Hepatic stellate cell (primary cell): ENCODE measurements at regions not wholly inside any gene's neighbourhood (a gene's known extent, or its start where the extent isn't known, plus 50 kb on each side); places are given as distances from the start of the nearest gene placed in this dataset.
A peak's percentile ranks its signal among the peaks of the same experiment; 100 is the strongest.

ENCODE experiments used
- DNase-seq: peaks from one replicate; pipeline ENCODE4 v3.0.0; 2011; ENCODE audit warnings: low spot score

DNA sequence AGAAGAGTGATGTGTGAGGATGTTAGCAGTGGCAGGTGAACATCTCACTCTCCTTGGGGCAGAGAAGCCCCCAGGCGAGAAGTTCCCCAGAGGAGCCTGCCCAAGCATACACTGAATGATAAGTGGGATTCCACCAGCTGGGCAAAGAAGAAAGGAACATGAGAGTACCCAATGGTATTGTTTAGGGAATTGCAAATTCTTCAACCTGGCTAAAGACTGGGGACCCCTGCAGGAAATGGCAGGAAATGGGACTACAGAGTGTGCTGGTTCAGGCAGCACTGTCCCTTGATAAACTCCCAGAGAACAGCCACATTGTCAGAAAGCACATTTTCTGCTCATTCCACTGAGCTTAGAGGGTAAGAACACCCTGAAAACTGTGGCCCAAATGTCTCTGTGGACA is 121.3 kb downstream of the RPS29 start:
- DNase-seq: no peak

DNA sequence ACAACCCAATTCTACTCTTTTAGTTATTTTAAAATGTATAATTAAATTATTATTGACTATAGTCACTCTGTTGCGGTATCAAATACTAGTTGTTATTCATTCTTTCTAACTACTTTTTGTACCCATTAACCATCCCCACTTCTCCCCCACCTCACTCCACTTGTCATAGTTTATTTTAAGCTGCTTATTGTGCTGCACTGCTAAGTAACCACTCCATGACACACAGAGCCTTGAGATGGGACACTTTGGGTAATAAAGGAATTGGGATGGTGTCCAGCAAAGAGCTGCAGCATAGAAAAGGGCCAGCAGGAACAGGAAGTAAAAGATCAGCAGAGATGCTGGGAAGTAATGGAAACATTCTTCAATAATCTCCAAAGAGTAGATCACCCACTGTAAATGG is 123.0 kb downstream of the RPS29 start:
- DNase-seq: no peak

DNA sequence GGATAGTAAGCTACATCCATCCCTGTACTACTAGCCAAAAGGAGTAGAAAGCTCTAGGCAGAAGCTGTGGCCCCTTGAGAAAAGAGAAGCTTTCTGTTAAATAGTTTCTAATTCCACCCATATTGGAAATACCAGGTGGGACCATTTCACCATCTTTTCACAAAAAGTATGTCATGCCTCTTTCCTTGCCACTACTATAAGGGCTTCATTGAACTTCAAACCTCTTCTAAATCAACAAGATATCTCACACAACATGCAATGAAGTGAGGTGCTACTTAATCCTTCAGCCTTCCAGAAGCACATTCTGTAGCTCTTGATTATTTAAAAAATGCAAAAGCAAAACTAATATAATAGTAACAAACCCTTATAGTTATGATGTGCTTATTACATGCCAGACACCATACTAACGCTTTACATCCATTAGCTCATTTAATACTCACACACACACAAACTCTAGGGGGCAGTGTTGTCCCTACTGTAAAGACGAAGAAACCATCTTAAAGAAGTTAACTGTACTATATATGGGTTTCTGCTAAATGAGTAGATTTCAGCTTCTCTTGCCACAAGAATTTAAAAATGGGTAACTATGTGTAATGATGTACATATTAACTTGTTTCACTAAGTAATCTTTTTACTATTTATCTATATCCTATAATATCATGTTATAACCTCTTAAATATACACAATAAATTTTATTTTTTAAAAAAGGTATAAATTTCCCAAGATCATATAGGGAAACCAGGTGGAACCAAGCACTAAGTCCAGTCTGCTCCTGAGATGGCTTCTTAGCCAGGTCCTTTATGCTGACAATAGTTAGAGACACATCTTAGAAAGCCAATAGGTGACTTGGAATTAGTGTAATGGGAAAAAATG is 124.4 kb downstream of the RPS29 start:
- DNase-seq: peak; percentile 15

DNA sequence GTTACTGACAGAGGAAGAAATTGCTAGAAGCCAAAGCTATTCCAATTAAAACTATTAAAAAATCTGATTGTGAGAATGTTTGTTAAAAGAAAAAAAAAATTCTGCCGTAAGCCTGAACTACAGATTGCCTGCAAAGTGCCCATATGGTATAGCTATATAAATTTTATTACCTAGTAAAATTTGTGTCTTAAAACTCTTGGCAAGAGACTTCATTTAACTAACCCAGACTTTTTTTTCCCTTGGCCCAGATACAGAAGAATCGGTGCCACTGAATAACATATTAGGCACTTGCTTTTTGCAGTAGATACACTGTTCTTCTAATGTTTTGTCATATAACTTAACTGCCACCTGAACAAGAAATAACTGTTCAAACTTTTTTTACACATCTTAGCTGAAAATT is 125.5 kb downstream of the RPS29 start:
- DNase-seq: no peak

DNA sequence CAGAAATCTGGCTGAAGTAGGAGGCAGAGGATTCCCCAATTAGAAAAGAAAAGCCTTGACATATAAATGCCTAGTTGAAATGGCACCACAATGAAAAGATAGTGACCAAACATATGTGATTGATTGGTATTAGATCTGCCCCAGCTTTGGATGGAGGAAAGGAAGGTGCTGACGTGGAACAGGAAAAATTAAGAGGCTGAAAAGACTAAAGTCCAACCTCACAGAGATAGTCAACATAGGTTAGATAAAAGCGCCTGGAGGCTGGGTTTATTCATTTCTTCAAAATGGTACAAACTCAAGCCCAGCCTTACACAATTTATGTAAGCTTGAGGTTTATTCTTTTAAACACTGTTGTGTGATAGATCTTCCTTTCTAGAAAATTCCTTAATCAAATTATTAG is 129.6 kb downstream of the RPS29 start:
- no peak for DNase-seq

DNA sequence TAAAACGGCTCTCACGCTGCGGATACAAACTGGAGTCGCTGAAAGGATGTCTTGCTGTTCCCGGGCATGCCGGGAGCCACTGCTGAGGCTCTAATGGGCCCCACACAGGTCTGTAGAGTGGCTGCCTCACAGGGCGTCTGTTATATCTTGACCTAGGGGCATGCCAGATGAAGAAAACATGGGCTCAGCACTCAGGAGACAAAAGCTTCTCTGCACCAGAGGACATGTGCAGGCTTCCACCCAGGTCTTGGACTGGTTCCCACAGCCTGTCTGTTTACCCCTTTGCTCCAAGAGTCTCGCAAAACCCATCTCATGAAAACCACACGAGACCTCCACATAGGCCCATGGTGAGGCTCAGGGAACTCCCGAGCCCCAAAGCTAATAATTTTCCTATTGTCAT is 134.2 kb downstream of the RPS29 start:
- DNase-seq: no peak

DNA sequence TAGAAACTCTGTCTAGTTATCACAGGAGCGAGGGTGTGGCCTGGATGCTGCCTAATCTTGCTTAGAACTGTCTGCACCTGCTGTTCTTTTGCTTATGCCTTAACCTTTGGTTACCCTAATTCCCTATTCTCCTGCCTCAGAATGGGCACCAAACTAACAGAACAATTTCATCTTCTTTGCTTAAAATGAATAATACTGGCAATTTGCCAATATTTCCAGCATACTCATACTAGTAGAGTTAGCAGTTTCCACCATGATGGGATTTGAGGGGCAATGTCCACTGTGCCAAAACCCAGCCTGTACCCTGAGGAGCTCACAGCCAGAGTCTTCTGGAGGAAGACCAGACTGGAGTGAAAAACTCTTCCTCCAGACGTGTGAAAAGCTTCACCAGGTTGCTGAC is 136.4 kb downstream of the RPS29 start:
- DNase-seq: no peak

DNA sequence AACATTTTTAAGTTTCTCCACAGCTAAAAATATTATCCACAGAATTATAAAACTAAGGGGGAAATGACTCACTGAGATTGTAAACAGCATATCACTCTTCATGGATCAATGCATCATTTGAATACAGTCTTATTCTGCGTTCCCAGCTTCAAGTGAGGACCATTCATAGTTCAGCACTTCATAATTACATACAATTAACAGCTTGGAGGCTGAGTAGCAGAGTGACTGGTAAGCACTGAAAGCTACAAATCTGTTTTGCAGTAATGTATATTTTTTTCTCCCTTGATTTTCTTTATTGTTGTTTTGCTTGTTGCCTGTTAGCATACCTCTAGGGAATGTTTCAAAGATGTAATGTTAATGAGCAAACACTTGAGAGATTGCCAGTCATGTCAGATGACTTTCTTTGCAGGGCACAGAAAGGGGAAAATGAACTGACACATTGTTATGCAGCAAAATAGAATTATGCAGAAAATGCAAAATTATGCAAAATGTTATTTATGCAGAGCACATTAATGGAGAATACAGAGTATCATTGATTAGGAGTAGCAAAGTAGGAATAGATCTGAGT is 138.6 kb downstream of the RPS29 start:
- DNase-seq: no peak

DNA sequence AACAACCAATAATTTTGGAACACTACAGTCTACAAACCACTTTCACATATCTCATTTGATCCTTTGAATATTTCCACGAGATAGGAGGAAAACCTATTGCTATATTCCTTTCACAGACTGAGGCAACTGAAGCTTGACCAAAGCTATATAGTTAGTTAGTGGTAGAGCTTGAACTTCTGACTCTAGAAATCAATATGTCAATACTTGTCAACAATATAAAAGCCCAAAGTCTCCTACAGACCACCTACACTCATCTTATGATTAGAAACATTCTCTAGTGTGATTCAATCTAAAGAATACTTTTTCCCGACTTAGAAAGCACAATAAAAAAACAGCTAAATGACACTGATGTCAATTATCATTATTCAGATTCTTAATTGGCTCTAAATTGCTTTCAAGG is 139.4 kb downstream of the RPS29 start:
- no peak for DNase-seq

DNA sequence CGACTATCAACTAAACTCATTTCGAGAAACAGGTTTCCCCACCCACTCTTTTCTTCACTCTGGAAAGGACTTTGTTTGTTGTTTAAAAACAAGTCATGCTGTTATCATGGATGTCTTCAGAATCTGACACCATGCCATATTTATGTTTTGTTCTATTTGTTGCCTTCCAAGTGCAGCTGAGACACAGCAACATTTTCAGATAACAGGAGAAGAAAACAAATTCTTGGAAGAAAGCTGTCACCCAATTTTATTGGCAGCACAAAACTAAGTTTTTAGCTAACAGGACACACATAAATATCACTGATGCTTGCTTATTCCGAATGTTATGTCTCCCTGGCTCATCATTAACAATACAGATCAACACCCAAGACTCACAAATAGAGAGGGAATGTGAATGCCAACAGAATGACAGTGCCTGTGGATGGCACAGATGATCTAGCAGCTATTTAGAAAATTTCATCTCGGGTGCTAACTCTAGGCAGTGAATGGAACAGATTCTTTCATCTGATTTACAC is 147.9 kb downstream of the RPS29 start:
- no peak for DNase-seq

DNA sequence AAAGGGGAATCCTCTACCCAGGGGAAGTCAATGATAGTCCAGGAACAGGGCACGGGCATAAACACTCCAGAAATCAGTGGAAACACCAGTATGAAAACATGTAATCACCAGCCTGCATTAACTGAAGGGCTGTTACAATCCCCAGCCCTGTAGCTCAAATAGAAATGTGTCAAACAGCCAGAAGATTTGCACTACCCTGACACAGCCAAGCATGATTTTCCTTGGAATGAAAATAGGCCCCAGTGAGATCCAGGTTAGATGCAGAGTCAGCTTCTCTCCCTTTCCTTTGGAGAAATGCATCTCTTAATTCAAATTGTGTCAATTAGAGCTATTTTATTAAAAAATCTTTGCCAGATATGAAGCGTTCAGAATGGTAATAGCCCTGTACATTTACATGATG is 158.1 kb downstream of the RPS29 start:
- no peak for DNase-seq

DNA sequence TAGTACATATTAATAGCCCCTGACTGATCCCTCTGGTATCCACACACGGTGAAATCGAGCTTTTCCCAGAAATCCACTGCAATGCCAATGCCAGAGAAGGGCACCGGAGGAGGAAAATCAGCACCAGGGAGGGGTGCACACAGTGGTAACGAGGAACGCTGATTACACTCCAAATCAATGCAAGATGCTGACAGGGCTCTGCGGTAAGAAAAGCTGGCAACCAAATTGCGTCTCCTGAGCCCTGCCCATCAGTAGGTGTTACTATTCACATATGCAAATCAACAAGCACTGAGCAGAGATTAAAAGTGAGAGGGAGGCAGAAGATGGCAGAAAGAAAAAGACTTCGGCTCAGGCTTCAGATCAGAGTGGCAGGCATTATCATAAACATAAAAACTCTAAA is 159.1 kb downstream of the RPS29 start:
- no peak for DNase-seq

DNA sequence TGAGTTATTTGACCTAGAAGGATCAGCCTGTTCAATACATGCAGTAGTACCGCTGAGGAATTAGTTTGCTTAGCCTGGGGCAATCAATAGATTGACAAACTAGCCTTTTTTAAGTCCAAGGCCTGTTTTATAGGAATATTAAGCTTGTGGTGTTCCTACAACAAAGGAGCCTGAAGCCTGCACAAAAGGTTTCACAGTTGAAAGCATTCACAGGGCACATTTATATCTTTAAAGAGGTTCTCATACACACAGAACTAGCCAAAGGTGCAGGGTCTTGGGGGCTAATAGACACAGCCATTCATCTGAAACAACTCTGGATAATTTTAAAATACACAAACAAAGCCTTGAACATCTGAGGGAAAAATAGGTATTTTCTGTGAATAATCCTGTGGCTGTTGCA is 160.3 kb downstream of the RPS29 start:
- no peak for DNase-seq

DNA sequence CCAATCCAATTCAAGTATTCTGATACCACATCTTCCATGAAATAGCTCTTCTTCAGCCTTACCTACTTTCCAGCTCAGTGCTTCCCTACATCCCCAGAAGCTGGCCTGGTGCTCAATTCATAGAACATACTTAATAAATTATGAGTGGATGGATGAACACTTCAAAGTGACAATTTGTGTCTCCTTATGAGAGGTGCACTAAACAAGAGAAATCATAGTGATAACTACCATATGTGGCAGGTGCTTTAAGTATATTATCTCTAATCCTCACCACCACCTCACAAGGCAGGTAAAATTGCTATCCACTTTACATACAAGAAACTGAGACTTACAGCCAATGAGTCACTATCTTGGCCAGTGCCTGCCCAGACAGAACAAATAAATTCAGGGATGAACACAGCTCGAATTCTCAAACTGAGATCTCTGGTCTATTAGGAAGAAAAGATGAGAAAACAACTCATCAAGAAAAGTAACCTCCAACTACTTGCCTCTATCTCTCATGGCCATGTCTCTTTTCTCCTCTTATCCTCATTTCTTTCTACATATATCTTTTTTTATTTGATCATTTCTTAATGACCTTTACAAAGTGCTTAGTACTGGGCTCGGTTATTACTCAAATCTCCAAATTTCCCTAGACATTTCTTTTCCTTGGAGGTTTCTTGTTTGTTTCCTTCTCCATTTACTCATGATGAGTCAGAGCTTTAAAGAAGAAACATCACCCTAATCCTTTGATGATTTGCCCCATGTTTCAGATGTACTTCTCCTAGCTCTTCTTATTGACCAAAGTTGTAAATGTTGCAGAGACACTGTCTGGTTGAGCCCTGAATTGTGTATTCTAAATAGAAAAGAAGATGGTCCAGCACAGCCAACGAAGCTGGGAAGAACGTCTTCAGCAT is 161.5 kb downstream of the RPS29 start:
- DNase-seq: no peak

DNA sequence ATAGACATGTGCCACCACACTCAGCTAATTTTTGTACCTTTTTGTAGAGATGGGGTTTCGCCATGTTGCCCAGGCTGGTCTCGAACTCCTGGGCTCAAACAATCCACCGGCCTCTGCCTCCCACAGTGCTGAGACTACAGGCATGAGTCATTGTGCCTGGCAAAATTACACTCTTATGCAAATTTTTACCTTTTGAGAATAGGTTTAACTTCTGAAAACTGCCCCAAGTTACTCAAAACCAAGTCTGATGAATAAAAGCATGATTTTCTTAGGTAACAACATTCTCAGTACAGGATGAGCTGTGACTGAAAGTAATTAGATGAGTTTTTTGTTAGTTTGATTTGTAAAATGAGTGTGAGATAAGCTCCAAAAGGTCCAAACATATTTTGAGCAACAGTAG is 166.0 kb downstream of the RPS29 start:
- no peak for DNase-seq

DNA sequence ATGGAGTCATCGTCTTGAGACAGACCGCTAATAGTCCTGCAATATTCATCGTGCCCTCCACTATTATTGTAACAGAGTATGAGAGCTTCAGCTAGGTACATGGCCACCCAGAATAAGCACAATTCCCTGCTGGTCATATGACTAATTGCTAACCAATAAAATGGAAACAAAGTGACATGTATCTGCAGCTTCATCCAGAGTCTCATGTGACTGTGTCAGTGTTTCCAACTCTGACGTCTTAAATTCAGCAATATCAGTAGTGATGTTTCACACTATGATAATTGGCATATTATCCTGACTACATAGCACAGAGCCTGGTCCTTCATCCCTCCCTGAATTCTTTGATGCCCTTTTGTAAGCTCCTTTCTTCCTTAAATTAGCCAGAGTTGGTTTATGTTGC is 167.4 kb downstream of the RPS29 start:
- DNase-seq: no peak

DNA sequence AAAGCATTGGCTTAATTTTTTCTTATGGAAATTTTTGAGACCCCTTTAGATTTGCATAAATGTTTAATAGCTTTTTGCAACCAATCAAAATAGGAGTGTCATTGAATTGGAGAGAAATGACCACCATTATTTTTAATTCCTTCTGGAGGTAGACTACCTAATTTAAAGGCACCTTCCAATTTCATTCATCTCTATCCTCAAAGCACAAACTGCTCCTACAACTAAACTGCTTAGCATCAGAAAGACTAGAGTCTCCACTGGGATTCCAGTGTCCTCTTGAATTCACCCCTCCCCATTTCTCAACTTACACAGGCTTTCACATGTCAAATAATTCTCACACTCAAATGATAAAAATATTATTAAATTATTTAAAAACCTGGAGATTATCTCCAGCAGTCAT is 168.4 kb downstream of the RPS29 start:
- DNase-seq: no peak

DNA sequence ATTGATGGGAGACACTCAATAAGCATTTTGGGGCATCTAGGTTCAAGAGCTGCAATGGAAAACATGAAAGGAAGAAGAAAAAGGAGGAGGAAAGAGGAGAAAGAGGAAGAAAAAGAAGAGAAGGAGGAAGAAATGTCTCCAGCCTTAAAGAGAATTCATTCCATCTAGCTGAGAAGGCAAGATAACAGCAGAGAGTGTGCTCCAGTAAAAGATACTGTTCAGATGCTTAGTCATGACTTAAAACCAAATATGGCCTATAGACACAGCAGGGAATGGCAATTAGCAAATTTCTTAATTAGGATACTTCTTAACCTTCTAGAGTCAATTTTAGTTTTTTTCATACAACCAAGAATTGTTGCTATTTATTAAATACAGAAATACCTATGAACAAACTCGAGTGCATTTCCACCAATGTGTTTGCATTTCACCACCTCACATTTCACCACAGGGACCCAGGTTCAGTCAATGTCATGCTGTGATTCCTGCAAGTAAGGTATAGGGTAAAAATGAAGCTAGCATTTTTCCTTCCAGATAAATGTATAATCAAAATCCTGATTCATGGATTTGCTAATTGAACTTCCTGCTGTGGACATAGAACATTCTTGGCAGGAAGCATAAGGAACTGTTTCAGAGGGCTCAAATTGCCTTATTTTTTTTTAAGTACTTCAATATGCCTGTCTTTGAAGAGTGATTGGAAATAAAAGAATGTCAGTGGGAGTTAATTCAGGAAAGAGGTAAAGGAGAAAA is 177.8 kb downstream of the RPS29 start:
- DNase-seq: no peak

DNA sequence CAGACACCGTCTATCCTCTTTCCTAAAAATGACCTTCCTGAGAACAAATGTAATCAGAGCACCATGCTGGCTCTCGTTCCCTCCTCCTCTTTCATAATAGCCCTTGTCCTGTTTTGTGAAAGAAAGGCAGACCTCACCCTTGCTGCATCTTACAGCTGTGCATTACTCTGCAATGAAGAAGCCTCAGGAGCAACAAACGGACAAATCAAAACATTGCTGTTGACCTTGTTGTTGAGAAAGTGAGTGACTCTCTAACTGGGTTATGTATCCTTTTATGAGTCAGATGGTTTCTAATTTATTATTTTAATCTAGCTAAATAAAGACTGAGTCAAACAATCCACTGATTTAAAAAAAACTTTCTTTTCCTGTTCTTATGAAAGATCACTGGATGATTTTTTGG is 180.9 kb downstream of the RPS29 start:
- DNase-seq: peak; percentile 47

DNA sequence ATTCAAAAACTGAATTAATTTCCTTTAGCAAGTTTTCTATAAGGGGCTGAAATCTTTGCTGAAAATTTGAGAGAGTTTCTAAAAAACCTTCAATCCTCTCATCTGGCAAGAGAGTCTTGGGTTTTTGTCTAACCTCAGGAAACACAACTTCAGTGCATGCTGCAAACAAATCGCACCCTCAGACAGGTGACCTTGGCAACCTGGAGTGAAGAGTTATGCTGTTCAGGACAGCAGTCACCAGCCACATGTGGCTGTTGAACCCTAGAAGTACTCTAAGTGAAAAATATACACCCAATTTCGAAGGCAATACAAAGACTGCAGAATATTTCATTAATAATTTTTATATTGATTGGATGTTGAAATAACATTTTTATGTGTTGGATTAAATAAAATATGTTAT is 184.8 kb downstream of the RPS29 start:
- no peak for DNase-seq

DNA sequence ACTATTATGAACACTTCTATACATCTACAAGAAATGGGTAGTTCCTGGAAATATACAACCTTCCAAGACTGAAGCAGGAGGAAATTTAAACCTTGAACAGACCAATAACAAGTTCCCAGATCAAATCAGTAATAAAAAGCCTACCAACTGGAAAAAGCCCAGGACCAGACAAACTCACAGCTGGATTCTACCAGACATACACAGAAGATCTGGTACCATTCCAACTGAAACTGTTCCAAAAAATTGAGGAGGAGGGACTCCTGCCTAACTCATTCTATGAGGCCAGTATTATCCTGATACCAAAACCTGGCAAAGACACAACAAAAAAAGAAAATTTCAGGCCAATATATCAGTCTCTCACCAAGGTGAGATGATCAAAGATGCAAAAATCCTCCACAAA is 189.4 kb downstream of the RPS29 start:
- no peak for DNase-seq

DNA sequence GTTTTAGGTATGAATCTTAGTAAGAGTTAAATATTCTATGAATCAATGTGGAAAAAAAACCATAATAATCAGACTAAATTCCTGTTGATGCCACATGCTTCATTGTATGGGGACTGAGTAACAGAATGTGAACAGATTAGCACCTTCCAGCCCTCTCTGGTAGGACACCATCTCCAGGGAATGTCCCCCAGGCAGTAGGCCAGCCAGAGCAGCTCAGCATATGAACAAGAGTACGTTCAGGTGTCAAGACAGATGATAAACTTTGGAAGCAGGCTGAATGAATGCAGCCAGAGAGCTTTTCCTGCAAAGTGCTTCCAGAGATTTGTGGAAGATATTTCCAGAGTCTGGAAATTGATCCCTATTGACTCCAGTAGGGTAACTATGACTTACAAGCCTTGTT is 204.4 kb downstream of the RPS29 start:
- no peak for DNase-seq
